Loucy (cell line): ENCODE measurements at regions not wholly inside any gene's neighbourhood (a gene's known extent, or its start where the extent isn't known, plus 50 kb on each side); places are given as distances from the start of the nearest gene placed in this dataset.

Experiments used
- H2AFZ ChIP-seq: fragments of 200-600 bp; sonication (generic); 2 replicates; pipeline ENCODE4 v1.6.0; 2016; ENCODE audit warnings: antibody characterized with exemption, mild to moderate bottlenecking, low read length, moderate library complexity
- H3F3A ChIP-seq: fragments of 200-600 bp; 2 replicates; pipeline ENCODE4 v1.6.0; 2016; ENCODE audit warnings: antibody characterized with exemption, low read depth, mild to moderate bottlenecking
- H3K27me3 ChIP-seq: fragments of 200-600 bp; sonication (generic); 2 replicates; pipeline ENCODE4 v1.6.1; 2014; ENCODE audit warnings: low read length, mild to moderate bottlenecking; ENCODE audit not compliant: insufficient read depth, poor library complexity, severe bottlenecking
- H3K36me3 ChIP-seq: fragments of 200-600 bp; sonication (generic); 2 replicates; pipeline ENCODE4 v1.6.1; 2016; ENCODE audit warnings: low read length; ENCODE audit not compliant: insufficient read depth
- H3K4me1 ChIP-seq: fragments of 200-600 bp; sonication (generic); 2 replicates; pipeline ENCODE4 v1.5.1; 2014; ENCODE audit warnings: low read length, mild to moderate bottlenecking; ENCODE audit not compliant: insufficient read depth, poor library complexity, severe bottlenecking
- H3K4me2 ChIP-seq: fragments of 200-600 bp; sonication (generic); 2 replicates; pipeline ENCODE4 v1.6.0; 2014; ENCODE audit warnings: antibody characterized with exemption, low read length, low read depth, mild to moderate bottlenecking; ENCODE audit not compliant: poor library complexity, severe bottlenecking
- H3K4me3 ChIP-seq: fragments of 200-600 bp; sonication (generic); 2 replicates; pipeline ENCODE4 v1.5.1; 2014; ENCODE audit warnings: low read length, mild to moderate bottlenecking, mixed read lengths; ENCODE audit not compliant: poor library complexity, severe bottlenecking
- H3K79me2 ChIP-seq: fragments of 200-600 bp; sonication (generic); 2 replicates; pipeline ENCODE4 v1.6.1; 2014; ENCODE audit warnings: low read length; ENCODE audit not compliant: insufficient read depth
- H3K9ac ChIP-seq: fragments of 200-600 bp; sonication (generic); 2 replicates; pipeline ENCODE4 v1.6.0; 2014; ENCODE audit warnings: mild to moderate bottlenecking, low read depth, low read length, moderate library complexity; ENCODE audit not compliant: poor library complexity, severe bottlenecking
- H3K9me2 ChIP-seq: fragments of 200-600 bp; sonication (generic); replicated peaks from 2 replicates; pipeline ENCODE4 v1.6.1; 2016; ENCODE audit warnings: low read depth, low read length, mixed read lengths
- H3K9me3 ChIP-seq: fragments of 200-600 bp; sonication (generic); 2 replicates; pipeline ENCODE4 v1.6.1; 2014; ENCODE audit warnings: mild to moderate bottlenecking, antibody characterized with exemption, low read length, low read depth; ENCODE audit not compliant: insufficient read depth
- H4K20me1 ChIP-seq: fragments of 200-600 bp; sonication (generic); 2 replicates; pipeline ENCODE4 v1.6.0; 2014; ENCODE audit warnings: antibody characterized with exemption, low read length, mild to moderate bottlenecking; ENCODE audit not compliant: insufficient read depth, poor library complexity, severe bottlenecking
- EZH2phosphoT487 ChIP-seq: fragments of 200-600 bp; IDR thresholded peaks from 2 replicates; pipeline ENCODE4 v1.6.1; 2018; ENCODE audit warnings: antibody characterized with exemption, mild to moderate bottlenecking, moderate library complexity, borderline replicate concordance
- TF ChIP-seq, protein P1 (sequence below): fragments of 200-600 bp; sonication (generic); conservative IDR thresholded peaks from 2 replicates; pipeline ENCODE4 v1.5.1; 2014; ENCODE audit warnings: mild to moderate bottlenecking, antibody characterized with exemption, low read length

DNA sequence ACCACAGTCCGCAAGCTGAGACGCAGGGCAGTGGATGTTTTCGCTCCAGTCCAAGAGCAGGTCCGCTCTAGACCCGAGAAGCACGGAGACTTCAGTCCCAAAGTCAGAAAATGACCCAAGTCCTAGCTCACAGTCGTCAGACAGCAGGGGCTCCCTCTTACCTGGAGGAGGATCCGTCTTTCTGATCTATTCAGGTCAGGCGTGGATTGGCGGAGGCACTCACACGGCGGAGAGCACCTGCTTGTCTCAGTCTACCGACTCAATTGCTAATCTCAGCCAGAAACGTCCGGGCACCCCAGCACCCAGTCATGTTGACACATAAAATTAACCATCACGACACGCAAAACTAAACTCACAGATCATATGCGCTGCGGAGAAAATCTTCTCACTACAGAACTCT is 285.3 kb upstream of the CDH4 start:
- H3K79me2 ChIP-seq = no peaks in the 10 kb centered on the region
- H3K9ac ChIP-seq = no peak overlapping the region
- H3K4me2 ChIP-seq = no peak overlapping the region
- H2AFZ ChIP-seq = no peak overlapping the region
- no peaks in the 10 kb centered on the region for H3K27me3 ChIP-seq
- no peaks in the 10 kb centered on the region for H4K20me1 ChIP-seq
- H3K4me3 ChIP-seq = no peak overlapping the region
- no peaks in the 10 kb centered on the region for H3K9me2 ChIP-seq
- no peaks in the 10 kb centered on the region for H3K9me3 ChIP-seq
- no peaks in the 10 kb centered on the region for H3F3A ChIP-seq
- TF ChIP-seq, protein P1, sequence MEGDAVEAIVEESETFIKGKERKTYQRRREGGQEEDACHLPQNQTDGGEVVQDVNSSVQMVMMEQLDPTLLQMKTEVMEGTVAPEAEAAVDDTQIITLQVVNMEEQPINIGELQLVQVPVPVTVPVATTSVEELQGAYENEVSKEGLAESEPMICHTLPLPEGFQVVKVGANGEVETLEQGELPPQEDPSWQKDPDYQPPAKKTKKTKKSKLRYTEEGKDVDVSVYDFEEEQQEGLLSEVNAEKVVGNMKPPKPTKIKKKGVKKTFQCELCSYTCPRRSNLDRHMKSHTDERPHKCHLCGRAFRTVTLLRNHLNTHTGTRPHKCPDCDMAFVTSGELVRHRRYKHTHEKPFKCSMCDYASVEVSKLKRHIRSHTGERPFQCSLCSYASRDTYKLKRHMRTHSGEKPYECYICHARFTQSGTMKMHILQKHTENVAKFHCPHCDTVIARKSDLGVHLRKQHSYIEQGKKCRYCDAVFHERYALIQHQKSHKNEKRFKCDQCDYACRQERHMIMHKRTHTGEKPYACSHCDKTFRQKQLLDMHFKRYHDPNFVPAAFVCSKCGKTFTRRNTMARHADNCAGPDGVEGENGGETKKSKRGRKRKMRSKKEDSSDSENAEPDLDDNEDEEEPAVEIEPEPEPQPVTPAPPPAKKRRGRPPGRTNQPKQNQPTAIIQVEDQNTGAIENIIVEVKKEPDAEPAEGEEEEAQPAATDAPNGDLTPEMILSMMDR = no peak
- no peak for TF ChIP-seq EZH2phosphoT487
- no peaks in the 10 kb centered on the region for H3K36me3 ChIP-seq
- no peaks in the 10 kb centered on the region for H3K4me1 ChIP-seq

DNA sequence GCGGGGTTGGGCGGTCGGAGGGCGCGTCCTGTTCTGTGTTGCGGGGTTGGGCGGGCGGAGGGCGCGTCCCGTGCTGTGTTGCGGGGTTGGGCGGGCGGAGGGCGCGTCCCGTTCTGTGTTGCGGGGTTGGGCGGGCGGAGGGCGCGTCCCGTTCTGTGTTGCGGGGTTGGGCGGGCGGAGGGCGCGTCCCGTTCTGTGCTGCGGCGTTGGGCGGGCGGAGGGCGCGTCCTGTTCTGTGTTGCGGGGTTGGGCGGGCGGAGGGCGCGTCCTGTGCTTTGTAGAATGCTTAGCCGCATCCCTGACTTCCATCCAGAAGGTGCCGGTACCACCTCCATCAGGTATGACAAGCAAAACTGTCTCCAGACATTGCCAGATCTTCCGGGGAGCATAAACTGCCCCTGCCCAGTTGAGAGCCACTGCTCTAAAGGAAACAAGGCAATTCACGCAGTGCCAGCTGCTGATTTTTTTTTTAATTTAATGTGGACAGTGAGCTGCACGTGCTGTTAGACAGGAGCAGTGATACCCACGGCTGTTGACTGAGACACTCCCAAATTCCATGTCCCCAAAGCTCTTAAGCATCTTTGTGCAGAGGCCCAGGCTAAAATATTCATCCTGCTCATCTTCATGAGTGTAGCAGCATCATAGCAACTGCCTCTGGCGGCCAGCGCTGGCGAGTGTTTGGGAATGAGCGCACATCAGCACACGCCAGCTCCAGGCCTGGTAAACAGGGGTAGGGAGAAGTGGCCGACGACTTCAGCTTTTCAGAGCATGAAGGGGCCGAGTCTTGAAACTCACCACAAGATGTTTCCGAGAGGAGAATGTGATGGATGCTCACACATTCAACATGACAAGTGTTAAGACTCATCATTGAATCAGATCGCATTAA is 284.4 kb upstream of the CDH4 start:
- no peaks in the 10 kb centered on the region for H3K4me1 ChIP-seq
- no peak overlapping the region for H3K4me2 ChIP-seq
- no peaks in the 10 kb centered on the region for H3K79me2 ChIP-seq
- H2AFZ ChIP-seq = no peak overlapping the region
- no peaks in the 10 kb centered on the region for H3F3A ChIP-seq
- H4K20me1 ChIP-seq = no peaks in the 10 kb centered on the region
- H3K9me3 ChIP-seq = no peaks in the 10 kb centered on the region
- no peaks in the 10 kb centered on the region for H3K9me2 ChIP-seq
- no peaks in the 10 kb centered on the region for H3K36me3 ChIP-seq
- H3K9ac ChIP-seq = no peak overlapping the region
- no peaks in the 10 kb centered on the region for H3K27me3 ChIP-seq
- TF ChIP-seq, protein P1 = no peak
- TF ChIP-seq EZH2phosphoT487 = no peak
- no peak overlapping the region for H3K4me3 ChIP-seq

DNA sequence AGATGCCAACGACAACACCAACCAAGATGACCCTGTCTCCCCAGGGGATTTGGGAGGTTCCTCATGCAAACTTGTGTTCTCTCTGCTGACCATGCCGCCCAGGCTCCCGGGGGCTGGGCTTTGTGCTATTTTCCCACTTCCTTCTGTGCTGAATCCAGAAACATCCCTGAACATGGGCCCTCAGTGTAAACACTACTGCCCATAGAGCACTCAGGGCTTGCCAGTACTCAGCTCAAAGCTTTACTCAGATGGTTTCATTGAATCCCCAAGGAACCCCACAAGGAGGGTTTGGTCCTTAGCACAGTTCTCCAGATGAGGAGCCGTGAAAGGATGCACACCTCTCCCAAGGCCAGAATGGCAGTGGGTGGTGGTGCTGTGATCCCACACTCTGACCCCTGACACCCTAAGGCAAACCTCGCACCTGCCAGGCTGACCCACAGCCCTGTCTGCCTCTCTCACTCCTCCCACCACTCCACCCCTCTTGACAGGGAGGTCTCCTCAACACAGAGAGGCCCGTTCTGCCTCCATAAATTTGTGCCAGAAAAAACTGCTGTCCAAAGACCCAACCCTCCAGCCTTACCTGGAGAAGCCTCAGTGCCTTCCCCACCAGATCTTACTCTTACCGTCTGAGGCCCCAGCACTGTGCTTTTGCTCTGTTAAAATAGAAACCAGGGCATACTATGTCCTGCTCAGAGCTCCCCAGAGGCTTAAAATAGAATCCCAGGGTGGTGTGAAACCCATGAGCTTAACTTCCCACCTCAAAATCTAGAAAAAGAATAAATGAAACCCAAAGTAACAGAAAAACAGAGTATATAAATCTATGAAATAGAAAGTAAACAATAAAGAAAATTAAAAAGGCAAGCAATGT is 283.0 kb upstream of the CDH4 start:
- Histone ChIP-seq H3K4me1 (no peaks in the 10 kb centered on the region), H3K27me3 (no peaks in the 10 kb centered on the region), H3K36me3 (no peaks in the 10 kb centered on the region), H2AFZ (no peak overlapping the region), H4K20me1 (no peaks in the 10 kb centered on the region), H3F3A (no peaks in the 10 kb centered on the region), H3K4me3 (no peak overlapping the region), H3K9me3 (no peaks in the 10 kb centered on the region), H3K9ac (no peak overlapping the region), H3K4me2 (no peak overlapping the region), H3K79me2 (no peaks in the 10 kb centered on the region), H3K9me2 (no peaks in the 10 kb centered on the region)
- TF ChIP-seq, protein P1 = no peak
- no peak for TF ChIP-seq EZH2phosphoT487
